GM12865 (cell line): ENCODE measurements at regions not wholly inside any gene's neighbourhood (a gene's known extent, or its start where the extent isn't known, plus 50 kb on each side); places are given as distances from the start of the nearest gene placed in this dataset.
A peak's percentile ranks its signal among the peaks of the same experiment; 100 is the strongest.

Source experiments
- DNase-seq: peaks from one replicate; pipeline ENCODE4 v3.0.0; 2010; ENCODE audit warnings: low read depth
- H3K4me3 ChIP-seq: 2 replicates; pipeline ENCODE4 v1.5.1; 2011; ENCODE audit warnings: mild to moderate bottlenecking, low read depth, low read length, control low read depth
- CTCF ChIP-seq: IDR thresholded peaks from 2 replicates; pipeline ENCODE4 v1.5.1; 2011; ENCODE audit warnings: low read length, control low read depth, low read depth, inconsistent platforms; ENCODE audit not compliant: insufficient read depth; ENCODE audit errors: missing control alignments

- no peak for TF ChIP-seq CTCF
- DNase-seq: no peak
- H3K4me3 ChIP-seq: no peak overlapping the region
These were observed 187.8 kb downstream of the OGFRL1 start for GRCh38 chr6:71476371-71476770.

- no peak for TF ChIP-seq CTCF
- H3K4me3 ChIP-seq: no peak overlapping the region
- no peak for DNase-seq
These were observed 188.3 kb downstream of the OGFRL1 start for GRCh38 chr6:71476872-71477271.

GRCh38 chr6:71478834-71479541 lies 190.4 kb downstream of the OGFRL1 start:
- DNase-seq: no peak

GRCh38 chr6:71480577-71480976 lies 192.0 kb downstream of the OGFRL1 start:
- DNase-seq: no peak
- TF ChIP-seq CTCF: no peak
- no peak overlapping the region for H3K4me3 ChIP-seq

More at GRCh38 chr6:71478834-71479541, 190.4 kb downstream of the OGFRL1 start:
- no peak overlapping the region for H3K4me3 ChIP-seq
- no peak for TF ChIP-seq CTCF

- TF ChIP-seq CTCF: no peak
- no peak overlapping the region for H3K4me3 ChIP-seq
- no peak for DNase-seq
These were observed 192.4 kb downstream of the OGFRL1 start for GRCh38 chr6:71481011-71481410.

GRCh38 chr6:71481801-71482200 lies 193.2 kb downstream of the OGFRL1 start:
- no peak for TF ChIP-seq CTCF
- H3K4me3 ChIP-seq: no peak overlapping the region
- DNase-seq: no peak

GRCh38 chr6:71482742-71483141 lies 194.1 kb downstream of the OGFRL1 start:
- H3K4me3 ChIP-seq: no peak overlapping the region
- peak; percentile 11 for DNase-seq
- TF ChIP-seq CTCF: no peak
